ENCODE measurements at regions not wholly inside any gene's neighbourhood (a gene's known extent, or its start where the extent isn't known, plus 50 kb on each side); places are given as distances from the start of the nearest gene placed in this dataset.

DNA sequence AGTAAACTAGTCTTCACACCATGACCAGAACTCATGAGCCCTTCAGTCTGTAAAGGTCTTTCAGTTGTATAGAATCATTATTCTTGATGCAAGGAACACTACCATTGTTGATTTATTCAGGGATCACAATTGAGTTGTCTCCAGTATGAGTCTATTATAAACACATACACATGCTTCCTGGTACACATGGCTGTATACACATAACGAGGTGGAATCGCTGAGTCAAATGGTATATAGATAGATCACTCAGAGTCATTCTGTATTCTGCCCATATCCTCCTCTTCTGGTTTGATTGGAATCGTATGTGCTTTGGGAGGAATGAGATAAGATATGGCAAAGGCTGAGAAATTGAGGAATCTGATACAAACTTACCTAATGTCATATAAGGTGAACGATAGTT, 216.0 kb downstream of the UBE2E3 start:
- no peak overlapping the region for H3K4me3 ChIP-seq (ENCODE audit: low read depth, low read length)
- TF ChIP-seq, protein P1, sequence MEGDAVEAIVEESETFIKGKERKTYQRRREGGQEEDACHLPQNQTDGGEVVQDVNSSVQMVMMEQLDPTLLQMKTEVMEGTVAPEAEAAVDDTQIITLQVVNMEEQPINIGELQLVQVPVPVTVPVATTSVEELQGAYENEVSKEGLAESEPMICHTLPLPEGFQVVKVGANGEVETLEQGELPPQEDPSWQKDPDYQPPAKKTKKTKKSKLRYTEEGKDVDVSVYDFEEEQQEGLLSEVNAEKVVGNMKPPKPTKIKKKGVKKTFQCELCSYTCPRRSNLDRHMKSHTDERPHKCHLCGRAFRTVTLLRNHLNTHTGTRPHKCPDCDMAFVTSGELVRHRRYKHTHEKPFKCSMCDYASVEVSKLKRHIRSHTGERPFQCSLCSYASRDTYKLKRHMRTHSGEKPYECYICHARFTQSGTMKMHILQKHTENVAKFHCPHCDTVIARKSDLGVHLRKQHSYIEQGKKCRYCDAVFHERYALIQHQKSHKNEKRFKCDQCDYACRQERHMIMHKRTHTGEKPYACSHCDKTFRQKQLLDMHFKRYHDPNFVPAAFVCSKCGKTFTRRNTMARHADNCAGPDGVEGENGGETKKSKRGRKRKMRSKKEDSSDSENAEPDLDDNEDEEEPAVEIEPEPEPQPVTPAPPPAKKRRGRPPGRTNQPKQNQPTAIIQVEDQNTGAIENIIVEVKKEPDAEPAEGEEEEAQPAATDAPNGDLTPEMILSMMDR (IDR thresholded peaks at IDR 0.05; ENCODE audit: low read depth, low read length): no peak

DNA sequence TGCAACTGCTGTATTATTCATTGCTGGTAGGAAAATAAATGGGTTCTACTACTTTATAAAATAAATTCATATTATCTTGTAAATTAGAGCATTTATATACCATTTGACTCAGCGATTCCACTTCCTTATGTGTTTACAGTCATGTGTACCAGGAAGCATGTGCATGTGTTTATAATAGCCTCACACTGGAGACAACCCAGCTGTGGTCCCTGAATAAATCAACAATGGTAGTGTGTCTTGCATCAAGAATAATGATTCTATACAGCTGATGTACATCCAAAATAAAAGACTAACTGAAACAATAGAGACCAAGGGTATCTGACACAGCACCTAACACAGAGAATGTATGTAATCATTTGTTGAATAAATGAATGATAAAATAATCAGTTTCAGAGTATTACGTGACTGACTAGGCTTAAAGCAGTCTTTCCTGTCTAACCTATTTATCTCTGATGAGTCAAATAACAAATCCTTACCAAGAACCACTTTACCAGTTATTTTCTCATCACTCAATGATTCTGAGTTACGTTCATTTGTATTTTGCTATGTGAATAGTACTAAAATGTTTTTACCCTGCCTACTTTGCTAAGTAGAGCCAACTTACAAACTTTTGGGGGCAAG, 216.8 kb downstream of the UBE2E3 start:
- TF ChIP-seq, protein P1 (IDR thresholded peaks at IDR 0.05; ENCODE audit: low read depth, low read length): no peak
- H3K4me3 ChIP-seq (ENCODE audit: low read depth, low read length): no peak overlapping the region

DNA sequence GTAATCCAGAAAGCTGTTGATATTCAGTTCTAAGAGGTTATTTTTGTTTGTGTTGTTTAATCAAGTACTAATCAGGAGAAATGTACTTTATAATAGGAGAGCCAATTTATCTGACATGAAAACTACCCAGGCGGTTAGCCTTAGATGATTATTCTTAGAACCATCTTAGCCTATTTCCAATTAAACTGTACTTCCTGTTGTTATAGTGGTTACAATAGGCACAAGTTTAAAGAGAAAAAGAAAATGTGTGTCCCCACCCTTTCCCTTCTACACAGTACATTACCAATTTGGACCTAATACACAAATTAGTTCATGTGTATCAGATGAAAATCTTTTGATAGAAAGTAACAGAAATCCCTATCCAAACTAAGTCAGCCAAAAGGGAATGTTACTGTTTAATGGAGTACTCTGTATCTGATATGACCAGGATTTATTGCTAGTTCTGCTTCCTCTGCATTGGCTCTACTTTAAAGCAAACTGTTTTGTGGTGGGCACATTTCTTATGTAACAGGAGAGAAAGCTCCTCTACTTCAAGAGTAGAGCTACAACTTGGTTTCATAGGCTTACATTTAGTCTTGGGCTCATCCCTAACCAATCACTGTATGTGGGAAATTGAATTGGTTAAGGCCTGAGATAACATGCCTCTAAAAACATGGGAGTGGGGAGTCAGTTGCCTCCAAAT, 217.9 kb downstream of the UBE2E3 start:
- TF ChIP-seq, protein P1 (IDR thresholded peaks at IDR 0.05; ENCODE audit: low read depth, low read length): no peak
- H3K4me3 ChIP-seq (ENCODE audit: low read depth, low read length): no peak overlapping the region

DNA sequence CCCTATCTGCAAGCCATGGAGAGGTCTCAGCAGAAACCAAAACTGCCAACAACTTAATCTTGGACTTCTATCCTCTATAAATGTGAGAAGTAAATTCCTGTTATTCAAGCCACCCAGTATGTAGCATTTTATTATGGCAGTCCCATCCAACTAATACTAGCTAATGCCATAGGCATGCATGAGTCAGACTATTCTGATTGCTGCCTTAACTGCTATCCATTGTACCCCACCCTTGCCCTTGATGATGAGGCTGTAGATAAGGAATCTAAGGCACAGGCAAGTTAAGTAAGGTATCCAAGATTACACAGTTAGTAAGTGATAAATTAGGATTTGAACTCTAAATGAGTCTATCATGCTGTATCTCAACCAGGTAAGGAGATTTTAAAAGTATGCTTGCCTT, 223.0 kb downstream of the UBE2E3 start:
- no peak overlapping the region for H3K4me3 ChIP-seq (ENCODE audit: low read depth, low read length)
- TF ChIP-seq, protein P1 (IDR thresholded peaks at IDR 0.05; ENCODE audit: low read depth, low read length): no peak

DNA sequence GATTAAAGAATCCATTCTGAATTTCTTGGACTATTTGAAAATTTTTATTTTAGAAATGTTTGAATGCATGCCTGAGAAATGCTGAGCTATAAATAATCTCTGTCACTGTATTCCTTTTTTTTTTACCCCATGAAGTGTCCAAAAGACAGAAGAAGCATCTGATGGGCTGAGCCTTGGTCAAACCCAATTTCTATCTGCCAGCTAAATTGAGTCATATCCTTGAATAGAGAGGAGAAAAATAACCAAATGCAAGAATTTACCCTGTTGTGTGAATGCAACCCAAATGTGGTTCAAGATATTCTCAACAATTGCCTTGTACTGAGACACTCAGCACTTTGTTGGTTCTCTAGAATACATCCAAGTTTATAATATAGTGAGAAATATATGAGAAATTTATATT, 223.5 kb downstream of the UBE2E3 start:
- TF ChIP-seq, protein P1 (IDR thresholded peaks at IDR 0.05; ENCODE audit: low read depth, low read length): no peak
- no peak overlapping the region for H3K4me3 ChIP-seq (ENCODE audit: low read depth, low read length)

DNA sequence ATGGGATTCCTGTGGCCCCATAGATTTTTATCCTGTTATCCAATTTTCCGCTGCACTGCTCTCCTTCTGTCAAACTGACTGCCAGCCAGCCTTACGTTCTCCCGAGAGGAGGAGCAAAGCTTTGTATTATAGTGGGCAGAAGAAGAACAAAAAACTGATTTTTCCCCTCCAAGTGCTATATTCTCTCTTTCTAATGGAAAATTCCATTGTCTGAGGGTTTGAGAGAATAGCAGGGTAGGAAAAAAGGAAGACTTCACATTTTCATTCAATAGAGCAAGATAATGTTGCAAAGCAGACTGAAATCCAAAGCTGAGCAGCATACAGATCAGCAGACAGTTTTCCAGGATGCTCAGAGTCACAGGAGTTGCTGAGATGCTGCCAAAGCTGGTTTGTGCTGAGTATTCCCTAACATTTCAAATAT, 238.0 kb downstream of the UBE2E3 start:
- TF ChIP-seq, protein P1 (IDR thresholded peaks at IDR 0.05; ENCODE audit: low read depth, low read length): no peak
- H3K4me3 ChIP-seq (ENCODE audit: low read depth, low read length): no peak overlapping the region

DNA sequence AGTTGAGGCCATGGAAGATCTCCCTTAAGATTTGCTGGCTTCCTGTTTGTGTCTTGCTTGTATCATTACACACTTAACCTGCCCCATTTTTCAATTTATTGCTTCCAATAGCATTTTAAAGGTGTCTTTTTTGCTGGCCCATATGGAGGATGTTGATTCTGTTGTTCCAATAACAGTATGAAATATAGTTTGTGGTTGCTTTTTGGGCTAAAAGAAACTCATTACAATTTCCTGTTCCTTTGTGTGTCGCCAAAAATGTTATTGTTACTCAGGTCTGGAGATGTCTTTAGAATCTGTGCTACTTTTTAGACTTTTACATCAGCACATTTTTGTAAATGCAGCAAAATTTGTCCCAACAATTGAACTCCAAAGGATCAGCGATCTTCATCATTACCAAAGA, 234.0 kb upstream of the ITGA4 start:
- TF ChIP-seq, protein P1 (IDR thresholded peaks at IDR 0.05; ENCODE audit: low read depth, low read length): no peak
- H3K4me3 ChIP-seq (ENCODE audit: low read depth, low read length): no peak overlapping the region

Measured in WI38 (cell line).